ENCODE measurements at regions not wholly inside any gene's neighbourhood (a gene's known extent, or its start where the extent isn't known, plus 50 kb on each side); places are given as distances from the start of the nearest gene placed in this dataset.

GRCh38 chr1:223007935-223008334 lies 135.1 kb downstream of the TLR5 start:
- CTCF ChIA-PET: no interaction called here

GRCh38 chr1:223008808-223009207 lies 134.2 kb downstream of the TLR5 start:
- no peak for TF ChIP-seq GLIS1 (tag by site-specific recombination; IDR thresholded peaks at IDR 0.05)
- no peak for TF ChIP-seq ZNF398 (tag by site-specific recombination; IDR thresholded peaks at IDR 0.05)
- no peak for TF ChIP-seq ZNF10 (tag by site-specific recombination; IDR thresholded peaks at IDR 0.05)
- no peak for TF ChIP-seq ZNF544 (tag by site-specific recombination; IDR thresholded peaks at IDR 0.05)
- no peak for TF ChIP-seq ZNF510 (tag by site-specific recombination; IDR thresholded peaks at IDR 0.05; ENCODE audit: insufficient replicate concordance)
- TF ChIP-seq BCL6B (tag by site-specific recombination; IDR thresholded peaks at IDR 0.05): no peak
- no peak for TF ChIP-seq ZIC2 (tag by site-specific recombination; IDR thresholded peaks at IDR 0.05)
- no peak for TF ChIP-seq ZBTB26 (tag by site-specific recombination; optimal IDR thresholded peaks at IDR 0.05)
- no peak for TF ChIP-seq KLF16 (tag by site-specific recombination; IDR thresholded peaks at IDR 0.05)
- no peak for TF ChIP-seq PRDM6 (tag by site-specific recombination; IDR thresholded peaks at IDR 0.05)
- no peak for TF ChIP-seq ZNF600 (tag by site-specific recombination; IDR thresholded peaks at IDR 0.05)
- TF ChIP-seq ZNF335 (tag by site-specific recombination; conservative IDR thresholded peaks at IDR 0.05): no peak
- no peak for TF ChIP-seq ZNF354C (tag by site-specific recombination; IDR thresholded peaks at IDR 0.05; ENCODE audit: borderline replicate concordance, low read depth)
- TF ChIP-seq ZFP41 (tag by site-specific recombination; IDR thresholded peaks at IDR 0.05; ENCODE audit: borderline replicate concordance): no peak
- no peak for TF ChIP-seq ZNF391 (tag by site-specific recombination; IDR thresholded peaks at IDR 0.05; ENCODE audit: borderline replicate concordance, low read depth)
- peaks cover 0 to 8% of the 10 kb centered on the region in 2 experiments; a peak in 1 of 3 replicates for H3K36me3 ChIP-seq (ENCODE audit: control insufficient read depth in 2 of 2, insufficient read depth in 1 of 2, low read length in 2 of 2)
- no peaks in the 10 kb centered on the region for H3K9me3 ChIP-seq (ENCODE audit: control insufficient read depth, insufficient read depth, low read depth, low read length)
- CTCF ChIA-PET: no interaction called here
- peaks cover 11% of the 10 kb centered on the region for H3K4me1 ChIP-seq (ENCODE audit: control insufficient read depth, insufficient read depth, low read length)
- H3K4me3 ChIP-seq (ENCODE audit: low read depth, low read length): no peak overlapping the region
- no peak overlapping the region for H3K27ac ChIP-seq (ENCODE audit: extremely low read depth, low read depth, low read length)
- POLR2A ChIA-PET: no interaction called here

More at GRCh38 chr1:223007935-223008334, 135.1 kb downstream of the TLR5 start:
- Histone ChIP-seq H3K9me3 (ENCODE audit: control insufficient read depth, insufficient read depth, low read depth, low read length) (no peaks in the 10 kb centered on the region), H3K36me3 (ENCODE audit: control insufficient read depth in 2 of 2, insufficient read depth in 1 of 2, low read length in 2 of 2) (peaks cover 0 to 17% of the 10 kb centered on the region in 2 experiments; a peak in 1 of 3 replicates), H3K27ac (ENCODE audit: extremely low read depth, low read depth, low read length) (no peak overlapping the region), H3K4me1 (ENCODE audit: control insufficient read depth, insufficient read depth, low read length) (peaks cover 11% of the 10 kb centered on the region), H3K4me3 (ENCODE audit: low read depth, low read length) (no peak overlapping the region)
- TF ChIP-seq HOXA7 (CRISPR knock-in tag; IDR thresholded peaks at IDR 0.05; ENCODE audit: borderline replicate concordance) (no peak), GLIS1 (tag by site-specific recombination; IDR thresholded peaks at IDR 0.05) (no peak), ZNF311 (tag by site-specific recombination; IDR thresholded peaks at IDR 0.05; ENCODE audit: borderline replicate concordance) (no peak), ZNF394 (tag by site-specific recombination; IDR thresholded peaks at IDR 0.05; ENCODE audit: borderline replicate concordance) (no peak), ATF2 (tag by site-specific recombination; IDR thresholded peaks at IDR 0.05; ENCODE audit: low read depth) (no peak), ZNF513 (tag by site-specific recombination; IDR thresholded peaks at IDR 0.05) (no peak), ZNF175 (tag by site-specific recombination; IDR thresholded peaks at IDR 0.05) (no peak), ZBTB1 (tag by site-specific recombination; IDR thresholded peaks at IDR 0.05) (no peak), ZNF423 (tag by site-specific recombination; IDR thresholded peaks at IDR 0.05) (no peak), ZNF791 (tag by site-specific recombination; IDR thresholded peaks at IDR 0.05) (no peak), ZNF670 (tag by site-specific recombination; IDR thresholded peaks at IDR 0.05; ENCODE audit: low read depth) (no peak), WT1 (tag by site-specific recombination; IDR thresholded peaks at IDR 0.05) (no peak), ZNF133 (tag by site-specific recombination; IDR thresholded peaks at IDR 0.05) (no peak), ZNF580 (tag by site-specific recombination; IDR thresholded peaks at IDR 0.05) (no peak), ZFP37 (tag by site-specific recombination; IDR thresholded peaks at IDR 0.05) (no peak), ZNF707 (tag by site-specific recombination; IDR thresholded peaks at IDR 0.05) (no peak)
- POLR2A ChIA-PET: no interaction called here
